ENCODE measurements at regions not wholly inside any gene's neighbourhood (a gene's known extent, or its start where the extent isn't known, plus 50 kb on each side); places are given as distances from the start of the nearest gene placed in this dataset.

- peak; percentile 34 for DNase-seq (ENCODE audit: low spot score)
- no peak for TF ChIP-seq CTCF (IDR thresholded peaks at IDR 0.05; ENCODE audit: extremely low read depth, missing control alignments)
These were observed 211.0 kb upstream of the NUDT4 start for GRCh38 chr12:93166541-93167307.

- DNase-seq (ENCODE audit: low spot score), result no peak
- no peak for TF ChIP-seq CTCF (IDR thresholded peaks at IDR 0.05; ENCODE audit: extremely low read depth, missing control alignments)
These were observed 210.4 kb upstream of the NUDT4 start for GRCh38 chr12:93167331-93167730.

- peak; percentile 54 for DNase-seq (ENCODE audit: low spot score)
- TF ChIP-seq CTCF (IDR thresholded peaks at IDR 0.05; ENCODE audit: extremely low read depth, missing control alignments), result no peak
These were observed 209.8 kb upstream of the NUDT4 start for GRCh38 chr12:93167841-93168492.

GRCh38 chr12:93168751-93169150 is 209.0 kb upstream of the NUDT4 start:
- DNase-seq (ENCODE audit: low spot score), result no peak

GRCh38 chr12:93169536-93169935 is 208.2 kb upstream of the NUDT4 start:
- TF ChIP-seq CTCF (IDR thresholded peaks at IDR 0.05; ENCODE audit: extremely low read depth, missing control alignments), result no peak
- DNase-seq (ENCODE audit: low spot score), result no peak

More at GRCh38 chr12:93168751-93169150, 209.0 kb upstream of the NUDT4 start:
- no peak for TF ChIP-seq CTCF (IDR thresholded peaks at IDR 0.05; ENCODE audit: extremely low read depth, missing control alignments)

GRCh38 chr12:93170928-93171327 is 206.8 kb upstream of the NUDT4 start:
- TF ChIP-seq CTCF (IDR thresholded peaks at IDR 0.05; ENCODE audit: extremely low read depth, missing control alignments), result no peak
- DNase-seq (ENCODE audit: low spot score), result no peak

- TF ChIP-seq CTCF (IDR thresholded peaks at IDR 0.05; ENCODE audit: extremely low read depth, missing control alignments), result no peak
- DNase-seq (ENCODE audit: low spot score), result no peak
These were observed 204.4 kb upstream of the NUDT4 start for GRCh38 chr12:93173178-93173957.

All from GM20000 (cell line).